PC-3 (cell line): ENCODE measurements at regions not wholly inside any gene's neighbourhood (a gene's known extent, or its start where the extent isn't known, plus 50 kb on each side); places are given as distances from the start of the nearest gene placed in this dataset.

ENCODE experiments used
- CTCF ChIP-seq: fragments of 300-600 bp; sonication (generic); conservative IDR thresholded peaks from 2 replicates; pipeline ENCODE4 v1.5.1; 2017; ENCODE audit warnings: antibody characterized with exemption, low read depth, mild to moderate bottlenecking, low read length
- EZH2phosphoT487 ChIP-seq: fragments of 300-600 bp; sonication (generic); IDR thresholded peaks from 2 replicates; pipeline ENCODE4 v1.6.1; 2018; ENCODE audit warnings: mild to moderate bottlenecking, antibody characterized with exemption, low read length, borderline replicate concordance

GRCh38 chr1:89472253-89472652 lies 52.4 kb upstream of the LRRC8B start:
- no peak for TF ChIP-seq CTCF
- no peak for TF ChIP-seq EZH2phosphoT487
